ENCODE measurements at regions not wholly inside any gene's neighbourhood (a gene's known extent, or its start where the extent isn't known, plus 50 kb on each side); places are given as distances from the start of the nearest gene placed in this dataset.

- ChIA-PET POLR2A (ENCODE audit: low non-redundant PET) (no interaction called here), CTCF (no interaction called here)
- no peak overlapping the region for H3K4me3 ChIP-seq (ENCODE audit: low read depth, low read length, poor library complexity, severe bottlenecking)
- no peak for DNase-seq (ENCODE audit: low spot score)
- no peak overlapping the region for H3K27ac ChIP-seq (ENCODE audit: low read depth, low read length, poor library complexity, severe bottlenecking)
- H3K27me3 ChIP-seq (replicated peaks; ENCODE audit: insufficient read depth, low read depth, low read length, poor library complexity), result no peaks in the 10 kb centered on the region
- TF ChIP-seq EZH2 (IDR thresholded peaks at IDR 0.05; ENCODE audit: borderline replicate concordance, low read depth, low read length, poor library complexity, severe bottlenecking) (no peak), CTCF (conservative IDR thresholded peaks at IDR 0.05; ENCODE audit: low read depth, low read length) (no peak)
- H3K4me1 ChIP-seq (ENCODE audit: insufficient read depth, low read length, poor library complexity, severe bottlenecking), result no peaks in the 10 kb centered on the region
- H3K36me3 ChIP-seq (ENCODE audit: insufficient read depth, low read length, poor library complexity, severe bottlenecking), result no peaks in the 10 kb centered on the region
- intact Hi-C loops (cut with micrococcal nuclease; ENCODE audit: unreplicated experiment), result no loop called here
- H3K9me3 ChIP-seq (ENCODE audit: low read depth, low read length, poor library complexity, severe bottlenecking), result no peaks in the 10 kb centered on the region
- no TSS peak for BruUV-seq (replicated peaks)
Measured at GRCh38 chr16:25593260-25593659, 98.5 kb upstream of the HS3ST4 start.

GRCh38 chr16:25587783-25588182, 104.0 kb upstream of the HS3ST4 start:
- POLR2A ChIA-PET (ENCODE audit: low non-redundant PET), result no interaction called here
- H3K27ac ChIP-seq (ENCODE audit: low read depth, low read length, poor library complexity, severe bottlenecking), result no peak overlapping the region
- H3K9me3 ChIP-seq (ENCODE audit: low read depth, low read length, poor library complexity, severe bottlenecking), result no peaks in the 10 kb centered on the region
- no peak overlapping the region for H3K4me3 ChIP-seq (ENCODE audit: low read depth, low read length, poor library complexity, severe bottlenecking)
- intact Hi-C loops (cut with micrococcal nuclease; ENCODE audit: unreplicated experiment), result no loop called here
- H3K36me3 ChIP-seq (ENCODE audit: insufficient read depth, low read length, poor library complexity, severe bottlenecking), result no peaks in the 10 kb centered on the region
- no TSS peak for BruUV-seq (replicated peaks)
- H3K4me1 ChIP-seq (ENCODE audit: insufficient read depth, low read length, poor library complexity, severe bottlenecking), result no peaks in the 10 kb centered on the region
- DNase-seq (ENCODE audit: low spot score), result no peak
- H3K27me3 ChIP-seq (replicated peaks; ENCODE audit: insufficient read depth, low read depth, low read length, poor library complexity), result no peaks in the 10 kb centered on the region
- no peak for TF ChIP-seq CTCF (conservative IDR thresholded peaks at IDR 0.05; ENCODE audit: low read depth, low read length)
- TF ChIP-seq EZH2 (IDR thresholded peaks at IDR 0.05; ENCODE audit: borderline replicate concordance, low read depth, low read length, poor library complexity, severe bottlenecking), result no peak
- CTCF ChIA-PET, result interaction anchor here (0.6 kb wide), 1 partner anchor 304 kb away, joined by 4 read pairs; no protein-coding TSS in a partner anchor

GRCh38 chr16:25586826-25587225, 104.9 kb upstream of the HS3ST4 start:
- no peaks in the 10 kb centered on the region for H3K9me3 ChIP-seq (ENCODE audit: low read depth, low read length, poor library complexity, severe bottlenecking)
- no peaks in the 10 kb centered on the region for H3K27me3 ChIP-seq (replicated peaks; ENCODE audit: insufficient read depth, low read depth, low read length, poor library complexity)
- intact Hi-C loops (cut with micrococcal nuclease; ENCODE audit: unreplicated experiment), result no loop called here
- ChIA-PET CTCF (no interaction called here), POLR2A (ENCODE audit: low non-redundant PET) (no interaction called here)
- TF ChIP-seq CTCF (conservative IDR thresholded peaks at IDR 0.05; ENCODE audit: low read depth, low read length) (no peak), EZH2 (IDR thresholded peaks at IDR 0.05; ENCODE audit: borderline replicate concordance, low read depth, low read length, poor library complexity, severe bottlenecking) (no peak)
- no TSS peak for BruUV-seq (replicated peaks)
- H3K4me1 ChIP-seq (ENCODE audit: insufficient read depth, low read length, poor library complexity, severe bottlenecking), result no peaks in the 10 kb centered on the region
- H3K4me3 ChIP-seq (ENCODE audit: low read depth, low read length, poor library complexity, severe bottlenecking), result no peak overlapping the region
- H3K27ac ChIP-seq (ENCODE audit: low read depth, low read length, poor library complexity, severe bottlenecking), result no peak overlapping the region
- DNase-seq (ENCODE audit: low spot score), result no peak
- no peaks in the 10 kb centered on the region for H3K36me3 ChIP-seq (ENCODE audit: insufficient read depth, low read length, poor library complexity, severe bottlenecking)
